IMR-90 (cell line): ENCODE measurements at regions not wholly inside any gene's neighbourhood (a gene's known extent, or its start where the extent isn't known, plus 50 kb on each side); places are given as distances from the start of the nearest gene placed in this dataset.

Experiments used
- ATAC-seq: fragments of 200-7000 bp; cut with Tn5 transposase; 2 replicates; pipeline ENCODE4 v1.9.1; 2020; ENCODE audit warnings: low read depth, mild to moderate bottlenecking, moderate library complexity
- BruUV-seq: library from RNA; stranded (reverse); fragments of 400-500 nt; replicated peaks from 2 replicates; lab custom pipeline; 2021; lab: Mats Ljungman, UMichigan
- CTCF ChIA-PET: fragments of 300-600 bp; formaldehyde crosslinking; extraction: SDS; loops from one replicate; lab custom pipeline; 2021; ENCODE audit warnings: antibody characterized with exemption; lab: Yijun Ruan, JAX
- POLR2A ChIA-PET: fragments of 300-600 bp; sonication (Branson Sonifier 250); formaldehyde crosslinking; loops from one replicate; lab custom pipeline; 2022; ENCODE audit warnings: antibody characterized with exemption; ENCODE audit not compliant: unreplicated experiment; lab: Charles Lee
- DNase-seq: peaks from one replicate; pipeline ENCODE4 v3.0.0; 2013
- H2AFZ ChIP-seq: replicated peaks from 2 replicates; pipeline ENCODE3; 2013; ENCODE audit warnings: low read length, mild to moderate bottlenecking; ENCODE audit not compliant: poor library complexity
- H2AK5ac ChIP-seq: 2 replicates; pipeline ENCODE4 v1.6.1; 2013; ENCODE audit warnings: low read depth, low read length, inconsistent platforms
- H2AK9ac ChIP-seq: replicated peaks from 2 replicates; pipeline ENCODE3; 2013; ENCODE audit warnings: mild to moderate bottlenecking, low read depth, low read length, moderate library complexity; ENCODE audit not compliant: poor library complexity
- H2BK120ac ChIP-seq: 2 replicates; pipeline ENCODE4 v1.6.1; 2013; ENCODE audit warnings: low read depth, low read length, inconsistent platforms
- H2BK15ac ChIP-seq: 3 replicates; pipeline ENCODE4 v1.6.1; 2013; ENCODE audit warnings: low read depth, low read length, inconsistent platforms
- H2BK20ac ChIP-seq: 2 replicates; pipeline ENCODE4 v1.6.1; 2013; ENCODE audit warnings: low read depth, mild to moderate bottlenecking, inconsistent platforms, low read length, moderate library complexity
- H2BK5ac ChIP-seq: 2 replicates; pipeline ENCODE4 v1.6.1; 2013; ENCODE audit warnings: mild to moderate bottlenecking, low read depth, low read length, inconsistent platforms; ENCODE audit not compliant: poor library complexity, severe bottlenecking
- H3K14ac ChIP-seq: replicated peaks from 2 replicates; pipeline ENCODE4 v1.6.1; 2013; ENCODE audit warnings: low read depth, low read length, inconsistent platforms
- H3K18ac ChIP-seq: 2 replicates; pipeline ENCODE4 v1.6.1; 2013; ENCODE audit warnings: low read depth, low read length, control low read depth
- H3K23ac ChIP-seq: 2 replicates; pipeline ENCODE4 v1.6.1; 2013; ENCODE audit warnings: low read depth, low read length, inconsistent platforms
- H3K27ac ChIP-seq: 2 replicates; pipeline ENCODE4 v1.5.1; 2013; ENCODE audit warnings: mild to moderate bottlenecking, control low read depth, low read length; ENCODE audit not compliant: insufficient read depth
- H3K27me3 ChIP-seq: 2 replicates; pipeline ENCODE4 v1.6.1; 2013; ENCODE audit warnings: low read length; ENCODE audit not compliant: control insufficient read depth, insufficient read depth
- H3K36me3 ChIP-seq: 2 replicates; pipeline ENCODE4 v1.6.1; 2013; ENCODE audit warnings: low read length, mixed read lengths; ENCODE audit not compliant: control insufficient read depth, insufficient read depth
- H3K4ac ChIP-seq: 2 replicates; pipeline ENCODE4 v1.6.1; 2013; ENCODE audit warnings: low read depth, low read length, inconsistent platforms
- H3K4me1 ChIP-seq: 2 replicates; pipeline ENCODE4 v1.6.1; 2013; ENCODE audit warnings: low read length, mixed read lengths; ENCODE audit not compliant: control insufficient read depth, insufficient read depth
- H3K4me2 ChIP-seq: 2 replicates; pipeline ENCODE4 v1.6.1; 2013; ENCODE audit warnings: low read depth, mild to moderate bottlenecking, control low read depth, low read length, moderate library complexity
- H3K4me3 ChIP-seq: 2 replicates; pipeline ENCODE4 v1.5.1; 2013; ENCODE audit warnings: low read depth, mild to moderate bottlenecking, control low read depth, low read length, moderate library complexity; ENCODE audit not compliant: insufficient read depth
- H3K56ac ChIP-seq: 2 replicates; pipeline ENCODE4 v1.6.1; 2013; ENCODE audit warnings: low read length, inconsistent platforms; ENCODE audit not compliant: insufficient read depth; ENCODE audit errors: extremely low read depth
- H3K79me1 ChIP-seq, 2 experiments: 2 replicates each; pipeline ENCODE4 v1.6.1; 2013; ENCODE audit warnings: low read length in 2 of 2, inconsistent platforms in 1 of 2, low read depth in 1 of 2
- H3K9ac ChIP-seq: 2 replicates; pipeline ENCODE4 v1.6.1; 2013; ENCODE audit warnings: low read depth, low read length, control low read depth
- H3K9me1 ChIP-seq: 2 replicates; pipeline ENCODE4 v1.6.1; 2013; ENCODE audit warnings: low read length, inconsistent platforms; ENCODE audit not compliant: insufficient read depth
- H3K9me3 ChIP-seq: 2 replicates; pipeline ENCODE4 v1.6.1; 2013; ENCODE audit warnings: low read length; ENCODE audit not compliant: control insufficient read depth, insufficient read depth
- H4K20me1 ChIP-seq: 2 replicates; pipeline ENCODE4 v1.6.1; 2013; ENCODE audit warnings: low read length, inconsistent platforms; ENCODE audit not compliant: insufficient read depth
- H4K5ac ChIP-seq: 2 replicates; pipeline ENCODE4 v1.6.1; 2013; ENCODE audit warnings: mild to moderate bottlenecking, low read depth, low read length, control low read depth
- H4K8ac ChIP-seq, 2 experiments: 2 replicates each; pipeline ENCODE4 v1.6.1; 2013; ENCODE audit warnings: low read depth in 2 of 2, low read length in 2 of 2, control low read depth in 1 of 2, inconsistent platforms in 1 of 2
- H4K91ac ChIP-seq: 2 replicates; pipeline ENCODE4 v1.6.1; 2013; ENCODE audit warnings: low read depth, low read length, inconsistent platforms; ENCODE audit not compliant: insufficient read depth
- CHD1 ChIP-seq: IDR thresholded peaks from 2 replicates; pipeline ENCODE4 v1.6.1; 2012; ENCODE audit warnings: low read depth, low read length, improper control_type of control experiment
- CTCF ChIP-seq: conservative IDR thresholded peaks from 2 replicates; pipeline ENCODE4 v1.5.1; 2012; ENCODE audit warnings: mild to moderate bottlenecking, low read depth, low read length, improper control_type of control experiment
- FOS ChIP-seq: fragments of 150-350 bp; IDR thresholded peaks from 2 replicates; pipeline ENCODE4 v1.6.1; 2016; ENCODE audit warnings: low read depth, low read length
- MAFK ChIP-seq: IDR thresholded peaks from 2 replicates; pipeline ENCODE4 v1.6.1; 2012; ENCODE audit warnings: low read depth, low read length, improper control_type of control experiment
- MXI1 ChIP-seq: IDR thresholded peaks from 2 replicates; pipeline ENCODE4 v1.6.1; 2012; ENCODE audit warnings: low read depth, mild to moderate bottlenecking, low read length, moderate library complexity, borderline replicate concordance
- RCOR1 ChIP-seq: IDR thresholded peaks from 2 replicates; pipeline ENCODE4 v1.6.1; 2012; ENCODE audit warnings: mild to moderate bottlenecking, low read length, improper control_type of control experiment; ENCODE audit not compliant: insufficient replicate concordance
- SMC3 ChIP-seq: fragments of 150-350 bp; IDR thresholded peaks from 2 replicates; pipeline ENCODE4 v1.6.1; 2016; ENCODE audit warnings: low read depth, mild to moderate bottlenecking, antibody characterized with exemption, low read length, moderate library complexity
- WGBS, 2 experiments: methylation state at CpG; one replicate each; pipeline versions ENCODE4 v1.1.5 to v1.1.7; 2013; ENCODE audit warnings: missing lambda C conversion rate in 2 of 2; ENCODE audit not compliant: insufficient read length in 1 of 2; ENCODE audit errors: extremely low coverage in 2 of 2; 5-methylcytosine and 5-hydroxymethylcytosine counted together
- dilution Hi-C: fragments of 300-500 bp; cut with HindIII; formaldehyde crosslinking; loops from one replicate; pipeline ENCODE4 v1.14.3; 2018; ENCODE audit warnings: low sequenced_read_pairs; ENCODE audit not compliant: unreplicated experiment
- in situ Hi-C: fragments of 300-500 bp; cut with MboI; formaldehyde crosslinking; loops from 3 replicates; pipeline ENCODE4 v1.14.3; 2019; ENCODE audit warnings: low sequenced_read_pairs, inconsistent platforms, mixed read lengths
- intact Hi-C: fragments of 100-400 bp; cut with micrococcal nuclease; formaldehyde crosslinking; loops from 2 replicates; pipeline ENCODE4 v1.10.0; 2022
- TF ChIP-seq, protein P1 (sequence below): fragments of 150-350 bp; IDR thresholded peaks from 2 replicates; pipeline ENCODE4 v1.6.1; 2016; ENCODE audit warnings: low read depth, mild to moderate bottlenecking, low read length, moderate library complexity, borderline replicate concordance

GRCh38 chr2:177056481-177056929 lies 156.1 kb upstream of the HNRNPA3 start:
- no peak for ATAC-seq
- POLR2A ChIA-PET, result no interaction called here
- dilution Hi-C loops, result no loop called here

More at GRCh38 chr2:177056481-177056929, 156.1 kb upstream of the HNRNPA3 start:
- CTCF ChIA-PET, result no interaction called here
- H4K20me1 ChIP-seq, result no peaks in the 10 kb centered on the region
- H2BK20ac ChIP-seq, result no peak overlapping the region
- 0% methylated on average over 4 of the region's 5 CpGs; no CpG with 5 or more reads in 1 of the 2 experiments for WGBS, 2 experiments
- H2AK5ac ChIP-seq, result no peak overlapping the region
- H3K27ac ChIP-seq, result no peak overlapping the region
- H4K8ac ChIP-seq, result no peak overlapping the region
- no peaks in the 10 kb centered on the region for H3K9me3 ChIP-seq
- H3K4ac ChIP-seq, result no peak overlapping the region
- H3K4me1 ChIP-seq, result no peaks in the 10 kb centered on the region
- no peak overlapping the region for H3K56ac ChIP-seq
- no peak overlapping the region for H3K4me2 ChIP-seq
- DNase-seq, result no peak
- TF ChIP-seq SMC3 (no peak), CHD1 (no peak), MXI1 (no peak), RCOR1 (no peak), CTCF (no peak), FOS (no peak), MAFK (no peak)
- TF ChIP-seq, protein P1, sequence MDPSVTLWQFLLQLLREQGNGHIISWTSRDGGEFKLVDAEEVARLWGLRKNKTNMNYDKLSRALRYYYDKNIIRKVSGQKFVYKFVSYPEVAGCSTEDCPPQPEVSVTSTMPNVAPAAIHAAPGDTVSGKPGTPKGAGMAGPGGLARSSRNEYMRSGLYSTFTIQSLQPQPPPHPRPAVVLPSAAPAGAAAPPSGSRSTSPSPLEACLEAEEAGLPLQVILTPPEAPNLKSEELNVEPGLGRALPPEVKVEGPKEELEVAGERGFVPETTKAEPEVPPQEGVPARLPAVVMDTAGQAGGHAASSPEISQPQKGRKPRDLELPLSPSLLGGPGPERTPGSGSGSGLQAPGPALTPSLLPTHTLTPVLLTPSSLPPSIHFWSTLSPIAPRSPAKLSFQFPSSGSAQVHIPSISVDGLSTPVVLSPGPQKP, result no peak
- no peaks in the 10 kb centered on the region for H3K79me1 ChIP-seq
- intact Hi-C loops (no loop called here), in situ Hi-C loops (no loop called here)
- no peaks in the 10 kb centered on the region for H3K27me3 ChIP-seq
- H2AK9ac ChIP-seq, result no peak overlapping the region
- H2BK120ac ChIP-seq, result no peak overlapping the region
- H3K9ac ChIP-seq, result no peak overlapping the region
- H3K23ac ChIP-seq, result no peak overlapping the region
- no peak overlapping the region for H2AFZ ChIP-seq
- no peak overlapping the region for H4K91ac ChIP-seq
- H3K14ac ChIP-seq, result no peak overlapping the region
- BruUV-seq, result no TSS peak
- H3K36me3 ChIP-seq, result no peaks in the 10 kb centered on the region
- H3K18ac ChIP-seq, result no peak overlapping the region
- H2BK5ac ChIP-seq, result no peak overlapping the region
- no peaks in the 10 kb centered on the region for H3K9me1 ChIP-seq
- no peak overlapping the region for H2BK15ac ChIP-seq
- no peak overlapping the region for H3K4me3 ChIP-seq
- H4K5ac ChIP-seq, result no peak overlapping the region
